HepG2 (cell line): ENCODE measurements at regions not wholly inside any gene's neighbourhood (a gene's known extent, or its start where the extent isn't known, plus 50 kb on each side); places are given as distances from the start of the nearest gene placed in this dataset.

Experiments
- ATM ChIP-seq: fragments of 450-650 bp; IDR thresholded peaks from 2 replicates; pipeline ENCODE4 v1.7.1; 2017; ENCODE audit warnings: mild to moderate bottlenecking, borderline replicate concordance
- BHLHE40 ChIP-seq: IDR thresholded peaks from 2 replicates; pipeline ENCODE4 v1.6.1; 2011; ENCODE audit warnings: low read length, improper control_type of control experiment
- ETS1 ChIP-seq: sonication (generic); formaldehyde crosslinking; IDR thresholded peaks from 2 replicates; pipeline ENCODE4 v1.4.0; 2020; ENCODE audit warnings: missing genetic modification reagents
- HCFC1 ChIP-seq: fragments of 150-350 bp; IDR thresholded peaks from 2 replicates; pipeline ENCODE4 v1.6.1; 2014; ENCODE audit warnings: low read depth, low read length
- JDP2 ChIP-seq: sonication (generic); formaldehyde crosslinking; IDR thresholded peaks from 2 replicates; pipeline ENCODE4 v1.8.1; 2022; ENCODE audit warnings: missing genetic modification reagents, borderline replicate concordance
- ONECUT2 ChIP-seq: sonication (generic); formaldehyde crosslinking; IDR thresholded peaks from 2 replicates; pipeline ENCODE4 v1.4.0; 2020; ENCODE audit warnings: missing genetic modification reagents
- SCMH1 ChIP-seq: sonication (generic); formaldehyde crosslinking; IDR thresholded peaks from 2 replicates; pipeline ENCODE4 v1.9.0; 2021; ENCODE audit warnings: missing genetic modification reagents, mild to moderate bottlenecking, borderline replicate concordance
- SRSF4 ChIP-seq: fragments of 200-400 bp; formaldehyde crosslinking; IDR thresholded peaks from one replicate; pipeline ENCODE4 v1.6.1; 2018; ENCODE audit warnings: mild to moderate bottlenecking, low read depth, low read length, moderate library complexity; ENCODE audit not compliant: poor library complexity, severe bottlenecking
- YEATS4 ChIP-seq: sonication (generic); formaldehyde crosslinking; IDR thresholded peaks from 2 replicates; pipeline ENCODE4 v1.4.0; 2020; ENCODE audit warnings: missing genetic modification reagents, borderline replicate concordance
- ZBTB26 ChIP-seq: IDR thresholded peaks from 2 replicates; pipeline ENCODE4 v1.6.1; 2016; ENCODE audit warnings: missing compliant biosample characterization, missing genetic modification reagents, borderline replicate concordance
- ZBTB33 ChIP-seq: sonication (generic); formaldehyde crosslinking; IDR thresholded peaks from 2 replicates; pipeline ENCODE4 v1.4.0; 2020; ENCODE audit warnings: missing genetic modification reagents
- ZBTB40 ChIP-seq, 2 experiments: fragments of 450-650 bp in 1 of 2; sonication (generic) in 1 of 2; formaldehyde crosslinking in 1 of 2; IDR thresholded peaks; 2 replicates each; pipeline versions ENCODE4 v1.6.1 to v1.8.0; 2016 to 2022; ENCODE audit warnings: antibody characterized with exemption in 1 of 2, mild to moderate bottlenecking in 1 of 2, missing genetic modification reagents in 1 of 2
- ZEB1 ChIP-seq: IDR thresholded peaks from 2 replicates; pipeline ENCODE4 v1.6.1; 2012; ENCODE audit warnings: mild to moderate bottlenecking, low read depth, inconsistent platforms; ENCODE audit not compliant: insufficient replicate concordance
- ZNF282 ChIP-seq: fragments of 450-650 bp; IDR thresholded peaks from 2 replicates; pipeline ENCODE4 v1.6.1; 2018; ENCODE audit not compliant: partially characterized antibody

- TF ChIP-seq ZEB1, result no peak
- TF ChIP-seq ZNF282, result peak; percentile 75
- TF ChIP-seq ONECUT2, result no peak
- TF ChIP-seq YEATS4, result no peak
- no peak for TF ChIP-seq BHLHE40
- no peak for TF ChIP-seq HCFC1
- no peak for TF ChIP-seq ZBTB33 (CRISPR knock-in tag)
- no peak for TF ChIP-seq SRSF4
- TF ChIP-seq SCMH1 (CRISPR knock-in tag), result no peak
- TF ChIP-seq ETS1 (CRISPR knock-in tag), result no peak
- TF ChIP-seq ZBTB26 (CRISPR knock-in tag), result no peak
- no peak for TF ChIP-seq JDP2 (CRISPR knock-in tag)
- TF ChIP-seq ZBTB40 (IDR thresholded peaks at IDR 0.05), result 0 out of 2 replicates have a peak, but pooled peaks have one; percentile 2
- no peak for TF ChIP-seq ZBTB40 (CRISPR knock-in tag; IDR thresholded peaks at IDR 0.05)
- TF ChIP-seq ATM, result no peak; the same call in 1 of the 2 replicates
- TF ChIP-seq, all 625 proteins: peak for 19
Measured at GRCh38 chr20:30601974-30602373, 655.5 kb upstream of the DEFB115 start (continued).
